ENCODE measurements at regions not wholly inside any gene's neighbourhood (a gene's known extent, or its start where the extent isn't known, plus 50 kb on each side); places are given as distances from the start of the nearest gene placed in this dataset.

DNA sequence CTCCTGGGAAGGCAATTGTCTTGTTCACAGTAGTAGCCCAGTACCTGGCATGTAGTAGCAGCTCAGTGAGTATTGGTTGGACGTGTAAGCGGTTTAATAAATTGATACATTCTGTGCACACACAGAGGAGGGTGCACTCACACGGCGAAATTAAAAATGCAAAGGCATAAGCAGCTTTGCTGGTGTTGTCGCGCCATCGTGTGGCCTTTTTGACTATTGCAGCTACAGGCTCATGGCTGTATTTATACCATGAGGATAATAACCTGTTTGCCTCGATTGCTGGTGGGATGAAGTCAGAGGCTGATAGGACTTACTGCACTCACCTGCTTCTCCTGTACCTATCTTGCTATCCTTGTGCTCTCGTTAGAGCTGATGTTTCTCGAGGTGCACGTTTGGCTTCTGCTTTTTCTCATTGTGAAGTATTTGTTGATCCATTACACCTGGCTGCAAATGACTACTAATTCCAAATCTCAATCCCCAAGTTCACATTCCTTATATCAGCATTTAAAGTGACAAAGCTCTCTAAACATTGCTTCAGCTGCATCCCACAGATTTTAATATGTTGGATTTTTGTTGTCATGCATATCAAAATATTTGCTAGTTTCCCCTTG is 61.5 kb downstream of the TBXT start:
- peak; percentile 16 for DNase-seq (ENCODE audit: low spot score)

DNA sequence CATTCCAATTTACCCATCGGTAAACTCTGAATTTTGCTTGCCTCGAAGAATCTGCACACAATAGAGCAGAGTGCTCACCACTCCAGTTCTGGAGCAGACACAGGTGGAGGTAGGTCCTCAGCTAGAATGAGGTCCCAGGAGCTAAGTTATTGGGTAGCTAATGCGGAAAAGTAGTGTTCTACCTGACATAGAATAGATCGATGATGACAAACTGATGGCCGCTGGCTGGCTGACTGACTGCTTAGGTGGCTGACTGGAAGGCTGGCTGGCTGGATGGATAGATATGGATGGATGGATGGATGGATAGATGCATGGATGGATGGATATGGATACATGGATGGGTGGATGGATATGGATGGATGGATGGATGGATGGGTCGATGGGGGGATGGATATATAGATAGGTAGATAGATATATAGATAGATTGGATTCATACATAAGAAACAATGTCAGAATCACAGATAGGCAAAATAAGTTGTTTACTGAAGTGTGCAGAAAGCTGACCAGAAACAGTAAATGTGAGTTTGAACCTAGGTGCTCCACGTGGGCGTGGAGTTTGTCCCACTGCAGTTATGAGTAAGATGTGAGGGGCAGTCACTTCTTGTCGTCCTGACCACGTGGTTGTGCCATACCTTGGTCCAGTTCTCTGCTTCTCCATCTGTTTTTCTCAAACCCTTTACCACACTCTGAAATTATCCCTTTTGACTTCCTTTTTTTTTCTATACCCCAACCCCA is 62.1 kb downstream of the TBXT start:
- no peak for DNase-seq (ENCODE audit: low spot score)

DNA sequence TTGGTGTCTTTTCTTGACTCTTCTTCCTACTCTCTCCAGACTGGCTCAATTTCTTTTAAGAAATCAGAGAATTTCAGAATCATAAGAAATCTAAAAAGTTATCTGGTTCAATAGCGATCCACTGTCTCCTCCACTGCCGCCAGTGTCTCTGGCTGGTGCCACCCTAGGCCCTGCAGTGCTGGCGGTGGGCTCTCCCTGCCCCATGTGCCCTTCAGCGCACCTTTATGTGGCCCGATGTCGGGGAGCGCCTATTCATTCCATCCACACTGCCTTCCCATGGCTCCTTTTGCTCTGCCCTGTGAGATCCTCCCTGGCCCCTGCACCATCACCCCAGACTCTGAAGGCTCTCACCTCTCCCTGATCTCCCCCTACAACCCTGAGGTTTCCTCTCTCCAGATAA is 62.8 kb downstream of the TBXT start:
- DNase-seq (ENCODE audit: low spot score) = no peak

DNA sequence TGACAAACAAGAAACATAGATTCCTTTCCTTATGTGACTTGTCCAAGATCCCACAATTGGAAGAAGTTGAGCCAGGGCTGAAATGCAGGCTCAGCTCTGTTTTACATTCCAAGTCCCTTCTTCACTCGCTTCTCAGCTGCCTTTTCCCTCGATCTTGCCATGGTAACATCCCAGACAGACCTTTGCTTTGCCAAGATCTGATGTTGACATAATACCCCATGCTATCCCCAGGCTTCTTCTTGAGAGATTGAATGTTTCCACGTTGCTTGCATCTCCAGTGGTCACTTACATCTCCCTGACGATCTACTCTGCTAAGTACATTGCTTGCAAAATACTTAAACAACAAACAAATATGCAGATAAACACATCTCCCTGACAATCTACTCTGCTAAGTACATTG is 63.5 kb downstream of the TBXT start:
- DNase-seq (ENCODE audit: low spot score) = no peak

DNA sequence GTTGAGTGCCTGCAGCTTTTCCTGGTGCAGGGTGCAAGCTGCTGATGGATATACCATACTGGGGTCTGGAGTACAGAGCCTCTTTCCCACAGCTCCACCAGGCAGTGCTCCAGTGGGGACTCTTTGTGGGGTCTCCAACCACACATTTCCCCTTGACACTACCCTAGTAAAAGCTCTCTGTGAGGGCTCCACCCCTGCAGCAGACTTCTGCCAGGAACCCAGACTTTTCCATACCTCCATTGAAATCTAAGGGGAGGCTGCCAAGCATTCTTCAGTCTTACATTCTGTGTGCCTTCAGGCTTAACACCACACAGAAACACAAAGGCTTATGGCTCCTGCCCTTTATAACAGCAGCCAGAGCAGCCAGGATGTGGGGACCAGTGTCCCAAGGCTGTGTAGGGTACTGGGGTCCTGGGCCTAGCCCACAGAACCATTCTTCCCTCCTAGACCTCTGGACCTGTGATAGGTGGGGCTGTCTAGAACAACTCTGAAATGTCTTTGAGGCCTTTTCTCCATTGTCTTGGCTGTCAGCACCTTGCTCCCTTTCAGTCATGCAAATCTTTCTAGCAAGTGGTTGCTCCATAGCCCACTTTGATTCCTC is 65.7 kb downstream of the TBXT start:
- no peak for DNase-seq (ENCODE audit: low spot score)

GRCh38 chr6:166097914-166098522 is 69.6 kb downstream of the TBXT start:
- DNase-seq (ENCODE audit: low spot score) = no peak

- DNase-seq (ENCODE audit: low spot score) = no peak
Measured at GRCh38 chr6:166087852-166088251, 79.8 kb downstream of the TBXT start.

GRCh38 chr6:166087246-166087645 is 80.4 kb downstream of the TBXT start:
- no peak for DNase-seq (ENCODE audit: low spot score)

DNA sequence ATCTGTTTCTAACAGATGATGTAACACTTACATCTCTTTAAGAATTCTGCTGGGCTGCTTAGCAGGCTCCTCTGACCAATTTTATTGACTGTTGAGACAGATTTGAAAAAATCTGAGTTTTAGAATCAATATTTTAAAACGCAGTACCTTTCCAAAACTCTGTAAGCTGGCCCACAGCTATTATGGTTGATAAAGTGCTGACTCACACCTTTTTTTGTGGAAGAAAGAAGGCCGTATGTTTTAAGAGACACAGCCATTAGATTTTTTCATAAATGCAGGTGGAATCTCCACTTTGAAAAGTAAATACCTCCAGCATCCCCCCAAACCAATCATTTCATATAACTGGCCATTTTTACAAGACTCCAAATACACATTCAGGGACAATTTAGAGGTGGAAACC is 82.2 kb downstream of the TBXT start:
- no peak for DNase-seq (ENCODE audit: low spot score)

GRCh38 chr6:166084951-166085350 is 82.7 kb downstream of the TBXT start:
- DNase-seq (ENCODE audit: low spot score) = no peak

DNA sequence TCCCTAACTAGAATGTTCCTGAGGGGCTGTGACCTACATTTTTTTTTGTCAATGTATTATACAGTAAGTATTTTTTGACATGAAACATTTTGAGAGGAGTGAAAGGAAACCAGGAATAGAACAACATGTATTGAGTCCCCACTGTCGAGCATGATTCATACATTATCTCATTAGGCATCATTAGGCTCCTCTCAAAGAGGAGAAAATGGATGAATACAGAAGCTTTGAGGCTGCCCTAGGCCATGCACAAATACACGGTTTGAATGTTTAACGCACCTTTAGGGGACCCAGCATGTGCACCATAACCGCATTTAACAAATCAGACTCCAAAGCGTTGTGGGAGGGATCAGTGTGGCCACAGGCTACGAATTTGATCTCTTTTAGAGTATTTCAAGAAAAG is 87.8 kb downstream of the TBXT start:
- DNase-seq (ENCODE audit: low spot score) = no peak

DNA sequence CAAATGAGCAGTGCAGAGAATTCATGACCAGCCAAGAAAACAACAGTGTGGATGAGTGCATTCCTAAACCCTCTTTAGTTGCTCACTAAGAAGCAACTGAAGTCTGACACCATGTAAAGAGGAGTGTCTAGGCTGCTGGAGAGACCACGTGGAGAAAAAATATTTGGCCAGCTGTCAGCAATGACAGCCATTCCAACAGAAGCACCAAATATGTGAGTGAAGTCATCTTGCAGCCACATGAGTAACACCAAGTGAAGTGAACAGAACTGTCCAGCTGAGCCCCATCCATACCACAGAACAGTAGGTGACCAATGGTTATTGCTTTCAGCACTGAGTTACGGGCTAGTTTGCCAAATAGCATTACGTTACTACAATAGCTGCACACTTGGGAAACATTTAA is 89.4 kb downstream of the TBXT start:
- no peak for DNase-seq (ENCODE audit: low spot score)

- DNase-seq (ENCODE audit: low spot score) = no peak
Measured at GRCh38 chr6:166076625-166077024, 91.0 kb downstream of the TBXT start.

DNA sequence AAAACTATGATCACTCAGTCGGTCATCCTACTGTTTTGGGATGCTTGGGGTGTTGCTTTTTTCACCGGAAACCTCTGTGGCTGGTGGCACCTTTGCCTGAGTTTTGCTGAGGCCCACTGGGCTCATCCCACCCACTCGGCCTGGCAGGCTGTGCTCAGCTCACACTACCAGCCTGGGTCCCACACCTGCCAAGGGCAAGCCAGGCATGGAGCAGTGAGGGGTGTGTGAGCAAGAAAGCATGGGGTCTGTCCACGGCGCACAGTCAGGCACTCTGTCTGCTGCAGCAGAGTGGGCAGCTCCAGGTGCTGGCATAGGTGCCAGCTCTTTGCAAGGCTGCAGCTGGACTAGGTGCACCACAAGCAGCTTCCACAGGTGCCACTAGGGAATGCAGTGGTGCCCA is 91.7 kb downstream of the TBXT start:
- DNase-seq (ENCODE audit: low spot score) = no peak

- no peak for DNase-seq (ENCODE audit: low spot score)
Measured at GRCh38 chr6:166075186-166075585, 92.5 kb downstream of the TBXT start.

DNA sequence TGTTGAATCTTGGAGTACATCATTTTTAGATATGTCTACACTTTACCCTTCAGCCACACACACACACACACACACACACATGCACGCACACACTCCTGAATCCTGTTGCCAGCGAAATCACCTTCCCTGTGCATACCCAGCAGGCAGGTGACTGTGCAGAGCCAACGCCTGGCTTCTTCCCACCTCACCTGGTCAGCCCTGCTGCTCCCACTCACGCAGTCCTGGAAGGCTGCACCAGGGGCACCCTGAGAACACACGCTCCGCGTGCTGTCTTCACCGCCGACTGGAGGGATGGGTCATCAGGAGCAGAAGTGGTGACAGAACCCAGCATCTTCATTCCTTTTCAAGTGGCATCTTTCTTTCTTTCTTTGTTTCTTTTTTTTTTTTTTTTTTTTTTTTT is 94.6 kb downstream of the TBXT start:
- DNase-seq (ENCODE audit: low spot score) = no peak

DNA sequence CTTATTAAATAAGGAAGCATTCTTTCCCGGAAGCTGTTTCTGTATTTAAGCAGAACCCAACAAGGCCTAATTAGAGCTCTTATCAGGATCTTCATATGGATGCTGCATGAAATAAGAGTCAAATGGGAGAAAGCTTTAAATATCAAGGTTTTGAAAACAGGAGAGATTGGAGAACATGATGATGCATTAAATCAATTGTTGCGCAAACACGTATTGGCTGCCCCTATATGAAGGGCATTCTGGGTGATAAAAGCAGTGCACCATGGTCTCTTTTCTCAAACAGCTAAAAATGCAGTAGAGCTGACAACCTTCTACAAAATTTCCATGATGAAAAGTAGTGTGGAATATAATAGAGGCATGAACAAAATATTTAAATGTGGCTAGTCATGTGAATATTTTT is 98.9 kb downstream of the TBXT start:
- DNase-seq (ENCODE audit: low spot score) = no peak

GRCh38 chr6:166058064-166058739 is 109.4 kb downstream of the TBXT start:
- DNase-seq (ENCODE audit: low spot score) = no peak

DNA sequence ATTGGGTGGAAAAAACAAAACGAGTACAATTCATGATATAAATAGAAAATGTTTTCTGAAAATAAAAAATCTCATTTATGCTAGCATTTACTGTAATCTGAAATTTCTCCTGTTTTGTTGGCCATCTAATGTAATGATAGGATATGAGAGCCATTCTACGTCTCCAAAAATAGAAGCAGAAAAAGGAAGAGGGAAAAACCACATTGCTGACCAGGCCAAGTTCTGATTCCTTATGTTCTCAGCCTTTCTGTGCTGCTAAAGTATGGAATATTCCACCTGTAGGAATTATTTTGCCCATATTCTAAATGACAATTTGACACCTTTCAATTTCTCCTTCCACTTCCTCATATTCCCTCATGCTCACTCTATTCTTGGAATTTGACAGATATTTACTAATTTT is 110.2 kb downstream of the TBXT start:
- no peak for DNase-seq (ENCODE audit: low spot score)

DNA sequence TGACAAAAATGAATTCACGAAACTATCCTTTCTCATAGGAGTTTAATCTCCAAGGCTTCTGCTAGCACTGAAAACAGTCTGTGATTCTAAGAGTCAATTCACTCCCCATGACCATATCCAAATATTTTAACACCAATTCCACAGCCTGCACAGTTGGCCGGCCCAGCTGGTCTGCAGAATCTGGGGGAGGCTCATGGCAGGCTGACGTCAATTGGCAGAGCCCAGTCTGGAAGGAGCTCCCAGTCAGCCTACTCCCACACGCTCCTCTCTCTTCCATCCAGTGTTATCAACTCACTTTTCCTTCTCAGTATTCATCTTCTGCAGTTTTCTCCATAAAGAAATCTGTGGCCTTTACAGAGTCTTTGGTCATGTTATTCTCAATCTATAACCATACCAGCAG is 111.0 kb downstream of the TBXT start:
- DNase-seq (ENCODE audit: low spot score) = no peak

DNA sequence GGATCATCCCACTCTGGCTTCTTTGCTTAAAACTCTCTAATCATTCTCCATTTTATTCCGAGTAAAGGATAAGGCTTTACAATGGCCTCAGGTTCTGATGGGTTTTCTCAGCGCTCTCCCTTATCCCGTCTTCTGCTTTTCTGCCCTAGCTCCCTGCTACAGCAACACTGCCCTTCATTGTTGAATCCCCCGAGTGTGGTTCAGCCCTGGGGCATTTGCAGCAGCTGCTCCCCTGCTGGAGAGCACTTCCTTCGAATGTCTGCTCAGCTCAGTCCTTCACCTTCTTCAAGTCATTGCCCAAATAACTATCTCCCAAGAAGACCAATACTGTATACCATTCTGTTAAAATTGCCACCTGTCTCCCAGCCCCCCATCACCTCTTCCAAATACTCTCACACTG is 111.8 kb downstream of the TBXT start:
- no peak for DNase-seq (ENCODE audit: low spot score)

GRCh38 chr6:166052837-166053236 is 114.8 kb downstream of the TBXT start:
- DNase-seq (ENCODE audit: low spot score) = no peak

DNA sequence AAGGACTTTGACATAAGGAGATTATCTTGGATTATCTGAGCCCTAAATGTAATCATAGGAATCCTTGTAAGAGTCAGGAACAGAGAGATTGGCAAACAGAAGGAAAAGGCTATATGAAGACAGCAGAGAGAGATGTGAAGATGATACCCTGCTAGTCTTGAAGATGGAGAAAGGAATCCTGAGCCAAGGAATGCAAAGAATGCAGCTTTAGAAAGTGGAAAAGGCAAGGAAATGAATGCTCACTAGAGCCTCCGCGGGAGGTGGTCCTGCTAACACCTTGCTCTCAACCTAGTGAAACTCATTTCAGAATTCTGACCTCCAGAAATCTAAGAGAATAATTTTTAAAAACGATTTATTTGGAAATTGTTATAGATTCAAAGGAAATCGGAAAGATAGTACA is 117.1 kb downstream of the TBXT start:
- DNase-seq (ENCODE audit: low spot score) = no peak

Data from hematopoietic multipotent progenitor cell treated with erythropoietin and hydrocortisone succinate and interleukin-3 and kit ligand, for 17 days (in vitro differentiated cells).